Fibroblast of lung (primary cell): ENCODE measurements at regions not wholly inside any gene's neighbourhood (a gene's known extent, or its start where the extent isn't known, plus 50 kb on each side); places are given as distances from the start of the nearest gene placed in this dataset.

Experiments used
- DNase-seq, 2 donors: peaks; one replicate each; pipeline versions ENCODE4 v3.0.0 to v3.0.0-alpha.2; 2010; ENCODE audit warnings: low read depth in 2 of 2
- H2AFZ ChIP-seq: 2 replicates; pipeline ENCODE4 v1.5.1; 2012; ENCODE audit warnings: low read length, control low read depth, inconsistent platforms
- H3K27ac ChIP-seq: 2 replicates; pipeline ENCODE4 v1.5.1; 2011; ENCODE audit warnings: low read length, control low read depth; ENCODE audit not compliant: insufficient read depth
- H3K27me3 ChIP-seq: 2 replicates; pipeline ENCODE4 v1.5.1; 2011; ENCODE audit warnings: mild to moderate bottlenecking, low read length; ENCODE audit not compliant: control insufficient read depth, insufficient read depth
- H3K36me3 ChIP-seq: 2 replicates; pipeline ENCODE4 v1.5.1; 2011; ENCODE audit warnings: low read length; ENCODE audit not compliant: control insufficient read depth, insufficient read depth
- H3K4me1 ChIP-seq: 2 replicates; pipeline ENCODE4 v1.5.1; 2011; ENCODE audit warnings: low read length; ENCODE audit not compliant: control insufficient read depth, insufficient read depth; ENCODE audit errors: extremely low read depth
- H3K4me2 ChIP-seq: 2 replicates; pipeline ENCODE4 v1.5.1; 2011; ENCODE audit warnings: low read length, control low read depth; ENCODE audit not compliant: insufficient read depth; ENCODE audit errors: extremely low read depth
- H3K4me3 ChIP-seq, 4 experiments: fragments of 200-600 bp in 1 of 4; sonication (generic) in 1 of 4; replicated peaks in 1 of 4; 2 replicates each; pipeline ENCODE4 v1.5.1; 2011 to 2016; ENCODE audit warnings: low read length in 4 of 4, low read depth in 3 of 4, mild to moderate bottlenecking in 3 of 4, control low read depth in 2 of 4, inconsistent platforms in 1 of 4, mixed read lengths in 1 of 4; ENCODE audit not compliant: insufficient read depth in 1 of 4; ENCODE audit errors: control extremely low read depth in 1 of 4
- H3K79me2 ChIP-seq: 2 replicates; pipeline ENCODE4 v1.5.1; 2012; ENCODE audit warnings: mild to moderate bottlenecking, low read length, inconsistent platforms; ENCODE audit not compliant: control insufficient read depth, insufficient read depth
- H3K9ac ChIP-seq: 2 replicates; pipeline ENCODE4 v1.5.1; 2011; ENCODE audit warnings: mild to moderate bottlenecking, low read length, control low read depth; ENCODE audit not compliant: insufficient read depth
- H3K9me3 ChIP-seq: 2 replicates; pipeline ENCODE4 v1.5.1; 2012; ENCODE audit warnings: low read depth, low read length; ENCODE audit not compliant: control insufficient read depth, insufficient read depth
- H4K20me1 ChIP-seq: 2 replicates; pipeline ENCODE4 v1.5.1; 2011; ENCODE audit warnings: low read length; ENCODE audit not compliant: control insufficient read depth, insufficient read depth; ENCODE audit errors: extremely low read depth
- CTCF ChIP-seq, 2 donors: IDR thresholded peaks in 1 of 2; conservative IDR thresholded peaks in 1 of 2; 1 replicate in 1 of 2; 2 replicates in 1 of 2; pipeline ENCODE4 v1.5.1; 2011 to 2012; ENCODE audit warnings: low read length in 2 of 2, control low read depth in 1 of 2, inconsistent platforms in 1 of 2, low read depth in 1 of 2, mild to moderate bottlenecking in 1 of 2
- EZH2 ChIP-seq: IDR thresholded peaks from 2 replicates; pipeline ENCODE4 v1.5.1; 2012; ENCODE audit warnings: low read length, control low read depth, mild to moderate bottlenecking; ENCODE audit errors: missing control alignments

GRCh38 chr5:68519143-68519542 lies 303.6 kb downstream of the PIK3R1 start:
- H3K36me3 ChIP-seq, result no peaks in the 10 kb centered on the region
- no peaks in the 10 kb centered on the region for H3K9me3 ChIP-seq
- no peak overlapping the region for H3K4me3 ChIP-seq
- no peak overlapping the region for H2AFZ ChIP-seq
- H3K4me1 ChIP-seq, result peaks cover 2% of the 10 kb centered on the region
- H3K9ac ChIP-seq, result no peak overlapping the region
- H3K27ac ChIP-seq, result no peak overlapping the region
- H4K20me1 ChIP-seq, result no peaks in the 10 kb centered on the region
- no peaks in the 10 kb centered on the region for H3K79me2 ChIP-seq
- no peak for TF ChIP-seq EZH2
- no peak for TF ChIP-seq CTCF (conservative IDR thresholded peaks at IDR 0.05 in 1 of 2, IDR thresholded peaks at IDR 0.05 in 1 of 2; ENCODE audit: low read depth in 1 of 2, low read length in 2 of 2)
- no peak for DNase-seq
- no peak overlapping the region for H3K4me2 ChIP-seq
- H3K27me3 ChIP-seq, result no peaks in the 10 kb centered on the region

- Histone ChIP-seq H3K9ac (no peak overlapping the region), H3K4me2 (no peak overlapping the region), H3K36me3 (no peaks in the 10 kb centered on the region), H3K4me1 (peaks cover 2% of the 10 kb centered on the region), H3K9me3 (no peaks in the 10 kb centered on the region), H3K27ac (no peak overlapping the region), H4K20me1 (no peaks in the 10 kb centered on the region), H3K27me3 (no peaks in the 10 kb centered on the region), H2AFZ (no peak overlapping the region), H3K79me2 (no peaks in the 10 kb centered on the region), H3K4me3 (no peak overlapping the region)
- no peak for DNase-seq
- no peak for TF ChIP-seq EZH2
- no peak for TF ChIP-seq CTCF (conservative IDR thresholded peaks at IDR 0.05 in 1 of 2, IDR thresholded peaks at IDR 0.05 in 1 of 2; ENCODE audit: low read depth in 1 of 2, low read length in 2 of 2)
Measured at GRCh38 chr5:68521776-68522175, 306.2 kb downstream of the PIK3R1 start.

- H3K9me3 ChIP-seq, result no peaks in the 10 kb centered on the region
- H2AFZ ChIP-seq, result peak overlapping the region; percentile 83
- no peaks in the 10 kb centered on the region for H3K79me2 ChIP-seq
- no peak for TF ChIP-seq CTCF (conservative IDR thresholded peaks at IDR 0.05 in 1 of 2, IDR thresholded peaks at IDR 0.05 in 1 of 2; ENCODE audit: low read depth in 1 of 2, low read length in 2 of 2)
- TF ChIP-seq EZH2, result no peak
- H3K36me3 ChIP-seq, result no peaks in the 10 kb centered on the region
- peaks cover 2% of the 10 kb centered on the region for H3K4me1 ChIP-seq
- no peaks in the 10 kb centered on the region for H4K20me1 ChIP-seq
- no peaks in the 10 kb centered on the region for H3K27me3 ChIP-seq
- DNase-seq, result peak; percentile 13 to 42
- H3K4me3 ChIP-seq, result no peak overlapping the region
- peak overlapping the region; percentile 33 for H3K4me2 ChIP-seq
- H3K27ac ChIP-seq, result no peak overlapping the region
- H3K9ac ChIP-seq, result no peak overlapping the region
Measured at GRCh38 chr5:68522863-68523262, 307.3 kb downstream of the PIK3R1 start.
